Jurkat, Clone E6-1 (cell line): ENCODE measurements at regions not wholly inside any gene's neighbourhood (a gene's known extent, or its start where the extent isn't known, plus 50 kb on each side); places are given as distances from the start of the nearest gene placed in this dataset.
A peak's percentile ranks its signal among the peaks of the same experiment; 100 is the strongest.

Experiments used
- DNase-seq: peaks from one replicate; pipeline ENCODE4 v3.0.0-alpha.2; 2011; ENCODE audit warnings: low read depth, low spot score
- H3K4me3 ChIP-seq: 2 replicates; pipeline ENCODE4 v1.5.1; 2011; ENCODE audit warnings: mild to moderate bottlenecking, low read length, control low read depth, moderate library complexity

DNA sequence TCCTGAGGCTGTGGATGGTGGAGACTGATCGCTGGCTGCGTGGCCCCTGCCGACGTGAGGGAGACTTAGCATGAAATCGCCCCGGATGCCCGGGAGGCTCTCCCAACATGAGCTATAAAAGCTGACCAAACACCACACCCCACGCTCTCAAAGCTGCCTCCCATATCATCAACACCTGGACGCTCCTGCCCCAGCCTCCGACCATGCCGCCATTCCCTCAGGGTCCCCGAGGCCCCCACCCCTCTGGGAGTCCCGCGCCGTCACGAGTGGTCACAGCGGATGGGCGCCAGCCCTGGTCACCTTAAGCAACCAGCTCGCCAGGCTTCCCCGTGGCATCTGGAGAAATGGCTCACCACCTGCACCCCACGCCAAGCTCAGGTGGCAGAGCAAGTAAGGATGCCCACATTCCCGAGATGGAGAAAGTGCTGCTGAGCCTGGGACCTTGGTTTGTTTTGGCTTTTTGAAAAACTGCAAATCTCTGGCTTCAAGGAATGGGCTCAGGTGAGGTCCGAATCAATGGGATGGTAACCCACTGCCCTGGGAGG lies 196.0 kb downstream of the MED10 start:
- H3K4me3 ChIP-seq = no peak overlapping the region
- no peak for DNase-seq

DNA sequence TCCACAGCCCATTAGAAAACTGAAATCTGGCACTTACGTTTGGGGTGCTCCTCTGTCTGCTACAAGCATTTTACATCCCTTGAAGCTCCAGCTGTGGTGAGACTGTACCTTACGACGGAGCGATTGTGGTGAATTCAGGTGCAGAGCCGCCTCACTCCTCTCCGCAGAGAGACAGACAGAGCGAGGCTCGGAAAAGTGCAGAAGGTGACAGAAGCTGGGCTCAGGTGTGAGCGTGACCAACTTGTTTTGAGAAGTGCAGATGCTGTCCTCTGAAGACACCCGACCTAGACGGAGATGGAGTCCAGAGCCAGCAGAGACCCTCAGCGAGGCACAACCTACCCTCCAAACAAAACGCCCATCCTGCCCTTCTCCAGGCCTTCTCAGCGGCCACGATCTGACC lies 196.5 kb downstream of the MED10 start:
- no peak for DNase-seq
- H3K4me3 ChIP-seq = no peak overlapping the region

DNA sequence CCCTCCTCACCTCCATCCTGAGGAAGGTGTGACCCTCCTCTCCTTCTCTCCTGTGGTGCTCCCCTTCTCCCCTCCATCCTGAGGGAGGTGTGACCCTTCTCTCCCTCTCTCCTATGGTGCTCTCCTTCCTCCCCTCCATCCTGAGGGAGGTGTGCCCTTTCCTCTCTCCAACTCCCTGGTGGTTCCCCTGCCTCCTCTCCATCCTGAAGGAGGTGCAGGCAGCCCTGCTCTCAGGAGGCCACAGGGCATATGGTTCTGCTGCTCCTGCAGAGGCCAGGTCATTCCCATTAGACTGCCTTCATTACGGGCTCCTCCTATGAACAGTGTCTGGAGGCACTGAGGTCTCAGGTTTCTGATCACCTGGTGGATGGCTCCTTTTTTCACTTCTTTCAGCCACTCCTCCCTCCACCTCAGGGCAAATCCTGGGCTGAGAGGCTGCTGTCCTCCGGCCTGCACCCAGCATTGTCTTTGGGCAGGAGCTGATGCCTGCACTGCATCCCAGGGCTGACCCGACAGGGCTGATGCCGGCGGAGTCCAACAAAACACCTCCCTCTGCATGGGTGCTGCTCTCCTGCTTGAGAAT lies 197.1 kb downstream of the MED10 start:
- DNase-seq = no peak

GRCh38 chr5:6180231-6180872 lies 198.0 kb downstream of the MED10 start:
- no peak overlapping the region for H3K4me3 ChIP-seq
- DNase-seq = no peak

More for the DNA sequence above, 197.1 kb downstream of the MED10 start:
- no peak overlapping the region for H3K4me3 ChIP-seq

DNA sequence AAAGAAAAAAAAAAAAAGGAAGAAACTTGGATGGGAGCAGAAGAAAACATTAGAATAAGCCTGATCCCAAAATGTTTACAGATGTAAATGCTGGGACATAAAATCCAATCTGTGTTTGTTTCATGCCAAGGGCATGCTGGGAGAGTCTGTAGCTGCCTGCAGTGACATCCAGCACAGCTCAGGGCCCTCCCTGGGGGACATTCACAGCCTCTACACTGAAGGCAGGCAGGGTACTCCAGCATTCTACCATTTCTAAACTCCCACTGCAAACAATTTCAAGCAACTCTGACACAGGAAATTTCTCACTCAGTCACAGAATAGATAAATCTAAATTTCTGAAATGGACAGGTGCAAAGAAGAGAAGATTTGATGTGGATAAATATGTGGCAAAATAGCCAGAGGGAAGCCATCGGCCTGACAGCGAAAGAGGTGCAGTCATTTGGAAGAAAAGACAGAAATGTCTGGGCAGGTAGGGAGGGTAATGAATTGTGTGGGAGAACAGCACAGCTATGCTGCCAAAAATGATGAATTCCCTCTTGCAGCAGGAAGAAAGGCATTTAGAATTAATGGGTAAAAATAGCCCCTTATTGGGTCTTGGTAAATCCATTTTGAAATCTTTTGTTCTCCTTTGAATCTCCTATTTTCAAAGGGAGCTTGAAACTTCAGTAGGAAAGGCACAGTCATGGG lies 199.4 kb downstream of the MED10 start:
- no peak for DNase-seq
- H3K4me3 ChIP-seq = no peak overlapping the region

DNA sequence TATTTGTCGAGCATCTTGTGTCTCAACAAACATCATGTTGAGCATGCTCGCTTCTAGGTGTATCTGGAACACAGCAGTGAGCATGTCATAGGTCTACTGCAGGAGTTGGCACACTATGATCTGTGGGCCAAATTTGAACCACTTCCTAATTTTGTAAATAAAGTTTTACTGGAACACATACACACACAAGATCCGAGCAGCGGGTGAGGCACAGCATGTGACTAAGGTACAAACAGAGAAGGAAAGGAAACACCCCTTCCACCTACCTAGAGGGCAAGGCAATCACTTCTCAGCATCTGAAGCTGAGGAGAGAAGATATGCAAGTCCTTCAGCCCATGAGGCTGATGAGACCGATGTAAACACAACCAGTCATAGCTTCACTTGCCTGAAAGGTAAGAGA lies 200.4 kb downstream of the MED10 start:
- H3K4me3 ChIP-seq = no peak overlapping the region
- DNase-seq = no peak

DNA sequence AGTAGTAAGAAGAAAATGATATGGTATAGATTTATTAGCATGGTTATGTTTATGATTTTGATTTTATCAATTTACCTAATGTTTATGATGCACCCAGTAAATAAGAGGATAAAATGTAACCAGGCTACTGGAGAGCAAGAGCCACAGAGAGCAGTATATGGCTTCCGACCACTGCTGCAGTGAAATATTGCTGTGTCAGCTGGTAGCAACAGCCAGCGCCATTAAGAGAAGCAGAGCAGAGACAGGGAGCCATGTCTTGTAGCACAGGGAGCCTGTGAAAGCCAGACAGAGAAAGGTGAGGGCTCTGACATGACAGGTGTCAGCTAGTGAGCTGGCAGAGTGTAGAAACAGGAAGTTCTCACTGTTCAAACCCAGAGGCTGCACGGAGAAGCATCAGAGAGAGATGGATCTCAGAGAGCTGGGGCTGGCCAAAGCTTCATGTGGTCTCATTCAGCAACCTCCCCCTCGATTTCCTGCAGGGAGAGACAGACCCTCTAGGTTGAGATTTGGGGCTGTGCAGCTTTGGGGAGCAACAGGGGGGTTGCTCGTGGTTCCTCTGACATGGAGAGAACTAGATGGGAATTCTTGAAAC lies 202.1 kb downstream of the MED10 start:
- peak; percentile 6 for DNase-seq
- 0 out of 2 replicates have a peak overlapping the region, but pooled peaks have one; percentile 7 for H3K4me3 ChIP-seq

GRCh38 chr5:6175172-6175854 lies 203.0 kb downstream of the MED10 start:
- H3K4me3 ChIP-seq = no peak overlapping the region
- DNase-seq = no peak

- no peak for DNase-seq
- H3K4me3 ChIP-seq = no peak overlapping the region
Observed at GRCh38 chr5:6169660-6170059, 208.7 kb downstream of the MED10 start.

- H3K4me3 ChIP-seq = no peak overlapping the region
Observed at GRCh38 chr5:6166698-6167394, 211.5 kb downstream of the MED10 start.

DNA sequence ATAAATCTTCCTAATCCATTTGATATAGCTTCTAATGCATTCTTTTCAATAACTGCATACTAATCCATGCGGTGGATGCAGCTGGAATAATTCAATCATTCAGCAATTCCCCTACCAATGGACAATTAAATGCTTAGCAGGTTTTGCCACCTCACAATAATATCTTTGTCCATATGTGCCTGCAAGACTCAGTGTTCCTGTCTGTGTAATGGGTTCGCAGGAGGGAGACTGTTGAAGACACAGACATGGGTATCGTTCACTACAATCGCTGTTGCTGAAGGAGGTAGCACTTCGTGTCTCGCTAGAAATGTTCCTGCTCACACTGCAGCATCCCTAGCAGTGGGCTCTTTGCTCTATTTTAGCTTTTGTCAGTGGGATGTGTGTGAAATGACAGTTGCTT lies 214.4 kb downstream of the MED10 start:
- no peak overlapping the region for H3K4me3 ChIP-seq
- no peak for DNase-seq

More at GRCh38 chr5:6166698-6167394, 211.5 kb downstream of the MED10 start:
- DNase-seq = no peak

- no peak for DNase-seq
- no peak overlapping the region for H3K4me3 ChIP-seq
Observed at GRCh38 chr5:6162175-6162574, 216.2 kb downstream of the MED10 start.

GRCh38 chr5:6161257-6161656 lies 217.1 kb downstream of the MED10 start:
- no peak overlapping the region for H3K4me3 ChIP-seq
- no peak for DNase-seq

DNA sequence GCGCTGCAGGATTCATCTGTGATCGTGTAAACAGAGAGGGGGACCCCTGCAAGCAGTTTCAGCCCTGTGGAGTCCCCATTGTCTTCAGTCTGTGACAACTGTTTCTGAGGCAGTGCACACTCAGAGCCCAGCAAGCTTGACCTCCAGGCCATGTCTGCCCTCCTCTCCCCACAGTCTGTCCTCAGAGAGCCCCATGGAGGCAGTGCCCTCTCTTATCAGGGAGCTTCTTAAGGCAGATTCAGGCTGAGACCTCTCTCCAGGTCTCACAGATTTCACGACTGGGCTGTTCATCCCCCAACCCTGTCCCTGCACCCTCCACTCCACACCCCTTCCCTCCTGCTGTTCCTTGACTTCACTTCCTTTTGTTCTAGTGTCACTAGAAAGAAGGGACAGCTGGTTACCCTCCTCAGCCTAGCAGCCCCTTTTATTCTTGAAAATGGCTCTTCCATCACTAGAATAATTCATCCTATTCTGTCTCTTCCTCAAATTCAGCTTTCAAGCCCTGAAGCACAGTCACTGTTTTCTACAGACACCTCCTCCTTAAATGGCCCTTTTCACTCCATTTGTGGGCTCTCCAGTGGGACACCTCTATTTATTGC lies 218.4 kb downstream of the MED10 start:
- no peak for DNase-seq
- H3K4me3 ChIP-seq = no peak overlapping the region

DNA sequence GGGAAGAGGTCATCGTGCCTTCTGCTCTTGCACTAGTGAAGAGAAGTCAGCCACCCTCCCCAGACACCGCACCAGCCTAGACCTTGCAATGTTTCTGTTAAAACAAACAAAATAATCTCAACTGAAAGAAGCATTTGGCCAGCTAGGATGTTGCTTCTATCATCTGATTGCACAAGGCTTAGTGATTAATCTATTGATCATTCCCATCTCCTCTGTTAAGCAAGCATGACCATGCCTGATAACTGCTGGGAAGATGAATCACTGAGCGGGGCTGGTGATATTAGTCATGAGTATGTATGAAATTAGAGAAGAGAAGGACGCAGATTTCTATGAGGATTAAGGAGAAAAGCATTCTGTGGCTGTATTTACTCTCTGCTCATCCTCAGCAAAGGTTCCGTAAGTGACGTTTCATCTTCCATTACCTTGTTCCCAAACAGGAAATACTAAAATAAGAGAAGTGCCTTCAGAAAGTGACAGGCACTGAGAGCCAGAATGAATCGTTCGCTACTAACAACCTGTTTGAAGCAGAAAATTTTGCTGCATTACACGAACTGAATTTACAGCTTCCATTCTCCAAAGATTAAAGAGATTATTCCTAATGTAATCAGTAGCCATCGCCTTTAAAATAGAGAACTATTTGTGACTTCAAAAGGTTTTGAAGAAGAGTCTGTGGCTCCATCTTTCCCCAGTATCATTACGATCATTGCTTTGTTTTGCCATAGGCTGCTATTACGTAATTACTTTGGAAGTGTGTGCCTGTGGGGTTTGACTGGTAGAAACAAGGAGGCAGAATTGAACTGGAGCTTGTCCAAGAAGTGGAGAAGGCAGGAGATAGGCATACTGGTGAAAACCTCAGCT lies 219.1 kb downstream of the MED10 start:
- H3K4me3 ChIP-seq = no peak overlapping the region
- no peak for DNase-seq

DNA sequence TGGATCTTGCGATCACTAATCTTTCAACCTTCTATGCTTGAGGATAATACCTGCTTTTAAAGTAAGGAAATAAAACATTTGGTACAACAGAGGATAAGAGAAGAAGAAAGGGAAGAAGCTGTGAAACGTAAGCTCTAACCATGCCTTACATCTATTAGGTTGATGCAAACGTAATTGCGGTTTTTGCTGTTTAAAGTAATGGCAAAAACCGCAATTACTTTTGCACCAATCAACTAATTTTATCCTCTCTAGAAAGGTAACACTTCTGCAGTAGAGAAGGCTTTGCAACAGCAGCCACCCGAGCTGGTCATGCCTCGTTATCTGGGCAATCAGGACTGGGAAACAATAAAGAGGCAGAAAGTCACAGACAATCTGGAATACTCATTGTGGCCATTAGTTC lies 224.1 kb downstream of the MED10 start:
- no peak for DNase-seq
- no peak overlapping the region for H3K4me3 ChIP-seq

DNA sequence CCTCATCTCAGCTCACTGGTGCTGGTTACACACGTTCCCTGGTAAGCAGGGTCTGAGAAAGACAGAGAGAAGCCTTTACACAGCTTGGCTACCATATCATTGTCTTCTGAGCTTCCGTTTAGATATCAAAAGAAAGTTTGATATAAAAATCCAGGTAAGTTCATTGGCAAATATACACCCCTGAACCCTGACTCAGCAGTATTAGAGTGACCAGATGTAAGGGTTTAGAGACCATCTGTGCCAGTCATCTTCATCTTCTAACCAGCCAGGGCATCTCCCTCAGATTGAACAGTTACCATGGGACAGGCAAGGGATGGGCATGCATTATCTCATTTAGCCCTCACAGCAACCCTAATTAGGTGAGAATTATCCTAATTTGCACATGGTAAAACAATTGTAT lies 232.1 kb downstream of the MED10 start:
- no peak overlapping the region for H3K4me3 ChIP-seq

More for the DNA sequence above, 232.1 kb downstream of the MED10 start:
- DNase-seq = no peak
